GM23338 (cell line): ENCODE measurements at regions not wholly inside any gene's neighbourhood (a gene's known extent, or its start where the extent isn't known, plus 50 kb on each side); places are given as distances from the start of the nearest gene placed in this dataset.
A peak's percentile ranks its signal among the peaks of the same experiment; 100 is the strongest.

Source experiments
- ATAC-seq: fragments of 200-7000 bp; cut with Tn5 transposase; 3 replicates; pipeline ENCODE4 v1.9.1; 2020
- DNase-seq: peaks from one replicate; pipeline ENCODE4 v3.0.0-alpha.2; 2015; ENCODE audit warnings: low spot score
- H2AFZ ChIP-seq: fragments of 200-600 bp; sonication (generic); 2 replicates; pipeline ENCODE4 v1.8.0; 2016; ENCODE audit warnings: antibody characterized with exemption, mild to moderate bottlenecking, moderate library complexity
- H3F3A ChIP-seq: fragments of 200-600 bp; sonication (generic); replicated peaks from 2 replicates; pipeline ENCODE4 v1.8.0; 2017; ENCODE audit warnings: antibody characterized with exemption, mixed run types, low read depth
- H3K27ac ChIP-seq: fragments of 200-600 bp; sonication (generic); 2 replicates; pipeline ENCODE4 v1.6.1; 2016; ENCODE audit warnings: low read depth
- H3K27me3 ChIP-seq: fragments of 200-600 bp; sonication (generic); 2 replicates; pipeline ENCODE4 v1.8.0; 2016; ENCODE audit warnings: mild to moderate bottlenecking, mixed run types, moderate library complexity; ENCODE audit not compliant: insufficient read depth
- H3K36me3 ChIP-seq: fragments of 200-600 bp; sonication (generic); 2 replicates; pipeline ENCODE4 v1.8.0; 2016; ENCODE audit warnings: mild to moderate bottlenecking; ENCODE audit not compliant: insufficient read depth
- H3K4me1 ChIP-seq: fragments of 200-600 bp; sonication (generic); 2 replicates; pipeline ENCODE4 v1.8.0; 2016; ENCODE audit warnings: mild to moderate bottlenecking, moderate library complexity; ENCODE audit not compliant: insufficient read depth
- H3K4me2 ChIP-seq: fragments of 200-600 bp; sonication (generic); 2 replicates; pipeline ENCODE4 v1.7.1; 2017; ENCODE audit warnings: mixed run types
- H3K4me3 ChIP-seq: fragments of 200-600 bp; sonication (generic); 2 replicates; pipeline ENCODE4 v1.6.1; 2016; ENCODE audit warnings: mixed run types
- H3K79me2 ChIP-seq: fragments of 200-600 bp; sonication (generic); replicated peaks from 2 replicates; pipeline ENCODE4 v1.8.0; 2017; ENCODE audit warnings: mild to moderate bottlenecking; ENCODE audit not compliant: insufficient read depth
- H3K9me2 ChIP-seq: fragments of 200-600 bp; sonication (generic); 2 replicates; pipeline ENCODE4 v1.8.0; 2017; ENCODE audit not compliant: insufficient read depth
- H4K20me1 ChIP-seq: fragments of 200-600 bp; sonication (generic); replicated peaks from 2 replicates; pipeline ENCODE4 v1.8.0; 2017; ENCODE audit warnings: mild to moderate bottlenecking; ENCODE audit not compliant: insufficient read depth
- H3K27ac Mint-ChIP-seq: 2 replicates; pipeline ENCODE4 v1.8.0; 2020; ENCODE audit warnings: inconsistent platforms, mild to moderate bottlenecking, moderate library complexity, mixed read lengths
- H3K27me3 Mint-ChIP-seq: 3 replicates; pipeline ENCODE4 v1.8.0; 2022; ENCODE audit warnings: low read depth, mild to moderate bottlenecking, moderate library complexity, mixed read lengths, inconsistent platforms; ENCODE audit not compliant: insufficient read depth, poor library complexity
- H3K36me3 Mint-ChIP-seq: 3 replicates; pipeline ENCODE4 v1.8.0; 2021; ENCODE audit warnings: low read depth, mild to moderate bottlenecking, inconsistent platforms, moderate library complexity, mixed read lengths
- H3K4me1 Mint-ChIP-seq: 3 replicates; pipeline ENCODE4 v1.8.0; 2020; ENCODE audit warnings: mild to moderate bottlenecking, inconsistent platforms, mixed read lengths
- H3K4me3 Mint-ChIP-seq: 3 replicates; pipeline ENCODE4 v1.8.0; 2021; ENCODE audit warnings: moderate library complexity, mild to moderate bottlenecking, inconsistent platforms, mixed read lengths
- H3K9me3 Mint-ChIP-seq: 3 replicates; pipeline ENCODE4 v1.8.0; 2020; ENCODE audit warnings: moderate library complexity, mild to moderate bottlenecking, inconsistent platforms, mixed read lengths
- CREB1 ChIP-seq: fragments of 250-450 bp; sonication (Bioruptor Pico); IDR thresholded peaks from 2 replicates; pipeline ENCODE4 v1.5.0; 2020; ENCODE audit warnings: low read depth, mild to moderate bottlenecking, moderate library complexity
- EZH2 ChIP-seq: fragments of 200-600 bp; sonication (generic); IDR thresholded peaks from one replicate; pipeline ENCODE4 v1.8.0; 2017; ENCODE audit warnings: antibody characterized with exemption, mild to moderate bottlenecking, low read depth; ENCODE audit not compliant: unreplicated experiment
- EZH2phosphoT487 ChIP-seq: fragments of 200-600 bp; sonication (generic); IDR thresholded peaks from one replicate; pipeline ENCODE4 v1.8.1; 2018; ENCODE audit warnings: antibody characterized with exemption; ENCODE audit not compliant: unreplicated experiment
- JUNB ChIP-seq: IDR thresholded peaks from one replicate; pipeline ENCODE4 v1.6.1; 2016; ENCODE audit warnings: antibody characterized with exemption; ENCODE audit not compliant: unreplicated experiment
- NANOG ChIP-seq: IDR thresholded peaks from 2 replicates; pipeline ENCODE4 v1.6.1; 2016; ENCODE audit warnings: antibody characterized with exemption, borderline replicate concordance
- POLR2AphosphoS5 ChIP-seq: IDR thresholded peaks from 2 replicates; pipeline ENCODE4 v1.6.1; 2016; ENCODE audit warnings: antibody characterized with exemption, low read depth
- STAT1 ChIP-seq: IDR thresholded peaks from one replicate; pipeline ENCODE4 v1.6.1; 2016; ENCODE audit warnings: antibody characterized with exemption; ENCODE audit not compliant: unreplicated experiment
- ZNF114 ChIP-seq: fragments of 250-450 bp; sonication (Bioruptor Pico); IDR thresholded peaks from 2 replicates; pipeline ENCODE4 v1.5.0; 2020; ENCODE audit warnings: mild to moderate bottlenecking, moderate library complexity
- ZNF331 ChIP-seq: fragments of 250-450 bp; sonication (Bioruptor Pico); IDR thresholded peaks from 2 replicates; pipeline ENCODE4 v1.5.0; 2020; ENCODE audit warnings: low read depth, mild to moderate bottlenecking, moderate library complexity
- TF ChIP-seq, protein P1 (sequence below): fragments of 250-450 bp; sonication (Bioruptor Pico); IDR thresholded peaks from 2 replicates; pipeline ENCODE4 v1.5.0; 2020; ENCODE audit warnings: mild to moderate bottlenecking, moderate library complexity
- TF ChIP-seq, protein P2 (sequence below): IDR thresholded peaks from one replicate; pipeline ENCODE4 v1.6.1; 2018; ENCODE audit warnings: antibody characterized with exemption; ENCODE audit not compliant: unreplicated experiment
- TF ChIP-seq, protein P3 (sequence below): IDR thresholded peaks from 2 replicates; pipeline ENCODE4 v1.6.1; 2016; ENCODE audit warnings: antibody characterized with exemption
- TF ChIP-seq, protein P4 (sequence below), 2 experiments: fragments of 200-600 bp in 1 of 2; sonication (generic) in 1 of 2; conservative IDR thresholded peaks; 2 replicates each; pipeline versions ENCODE4 v1.5.1 to v1.6.1; 2016 to 2017; ENCODE audit warnings: antibody characterized with exemption in 2 of 2, low read depth in 2 of 2, mild to moderate bottlenecking in 2 of 2, moderate library complexity in 1 of 2

DNA sequence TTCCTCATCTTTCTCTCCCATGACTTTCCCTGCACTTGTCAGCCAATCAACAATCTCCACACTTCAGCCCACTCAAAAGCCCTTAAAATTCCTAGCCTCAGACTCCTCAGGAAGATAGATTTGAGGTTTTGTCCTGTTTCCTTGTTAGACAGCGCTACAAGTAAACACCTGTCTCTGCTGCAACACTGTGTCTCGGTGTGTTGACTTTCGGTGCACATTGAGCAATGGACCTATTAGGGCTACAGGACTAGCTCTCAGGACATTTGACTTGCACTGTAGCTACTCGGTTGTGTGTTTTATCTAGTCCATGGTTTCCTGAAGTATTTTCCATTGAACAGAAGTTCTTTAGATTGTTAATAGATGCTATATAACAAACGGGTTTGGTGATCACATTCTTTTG is 140.9 kb upstream of the XPO1 start:
- H3K27ac Mint-ChIP-seq = no peak overlapping the region
- Histone ChIP-seq H2AFZ (peak overlapping the region; percentile 80), H3K4me1 (no peaks in the 10 kb centered on the region), H3K36me3 (0 out of 2 replicates have a peak, but pooled peaks cover 8% of the 10 kb centered on the region), H3K9me2 (no peaks in the 10 kb centered on the region), H3K79me2 (no peaks in the 10 kb centered on the region), H3K27ac (no peak overlapping the region), H4K20me1 (no peaks in the 10 kb centered on the region), H3K4me2 (no peak overlapping the region), H3K4me3 (no peak overlapping the region), H3F3A (no peaks in the 10 kb centered on the region), H3K27me3 (no peaks in the 10 kb centered on the region)
- TF ChIP-seq, protein P1, sequence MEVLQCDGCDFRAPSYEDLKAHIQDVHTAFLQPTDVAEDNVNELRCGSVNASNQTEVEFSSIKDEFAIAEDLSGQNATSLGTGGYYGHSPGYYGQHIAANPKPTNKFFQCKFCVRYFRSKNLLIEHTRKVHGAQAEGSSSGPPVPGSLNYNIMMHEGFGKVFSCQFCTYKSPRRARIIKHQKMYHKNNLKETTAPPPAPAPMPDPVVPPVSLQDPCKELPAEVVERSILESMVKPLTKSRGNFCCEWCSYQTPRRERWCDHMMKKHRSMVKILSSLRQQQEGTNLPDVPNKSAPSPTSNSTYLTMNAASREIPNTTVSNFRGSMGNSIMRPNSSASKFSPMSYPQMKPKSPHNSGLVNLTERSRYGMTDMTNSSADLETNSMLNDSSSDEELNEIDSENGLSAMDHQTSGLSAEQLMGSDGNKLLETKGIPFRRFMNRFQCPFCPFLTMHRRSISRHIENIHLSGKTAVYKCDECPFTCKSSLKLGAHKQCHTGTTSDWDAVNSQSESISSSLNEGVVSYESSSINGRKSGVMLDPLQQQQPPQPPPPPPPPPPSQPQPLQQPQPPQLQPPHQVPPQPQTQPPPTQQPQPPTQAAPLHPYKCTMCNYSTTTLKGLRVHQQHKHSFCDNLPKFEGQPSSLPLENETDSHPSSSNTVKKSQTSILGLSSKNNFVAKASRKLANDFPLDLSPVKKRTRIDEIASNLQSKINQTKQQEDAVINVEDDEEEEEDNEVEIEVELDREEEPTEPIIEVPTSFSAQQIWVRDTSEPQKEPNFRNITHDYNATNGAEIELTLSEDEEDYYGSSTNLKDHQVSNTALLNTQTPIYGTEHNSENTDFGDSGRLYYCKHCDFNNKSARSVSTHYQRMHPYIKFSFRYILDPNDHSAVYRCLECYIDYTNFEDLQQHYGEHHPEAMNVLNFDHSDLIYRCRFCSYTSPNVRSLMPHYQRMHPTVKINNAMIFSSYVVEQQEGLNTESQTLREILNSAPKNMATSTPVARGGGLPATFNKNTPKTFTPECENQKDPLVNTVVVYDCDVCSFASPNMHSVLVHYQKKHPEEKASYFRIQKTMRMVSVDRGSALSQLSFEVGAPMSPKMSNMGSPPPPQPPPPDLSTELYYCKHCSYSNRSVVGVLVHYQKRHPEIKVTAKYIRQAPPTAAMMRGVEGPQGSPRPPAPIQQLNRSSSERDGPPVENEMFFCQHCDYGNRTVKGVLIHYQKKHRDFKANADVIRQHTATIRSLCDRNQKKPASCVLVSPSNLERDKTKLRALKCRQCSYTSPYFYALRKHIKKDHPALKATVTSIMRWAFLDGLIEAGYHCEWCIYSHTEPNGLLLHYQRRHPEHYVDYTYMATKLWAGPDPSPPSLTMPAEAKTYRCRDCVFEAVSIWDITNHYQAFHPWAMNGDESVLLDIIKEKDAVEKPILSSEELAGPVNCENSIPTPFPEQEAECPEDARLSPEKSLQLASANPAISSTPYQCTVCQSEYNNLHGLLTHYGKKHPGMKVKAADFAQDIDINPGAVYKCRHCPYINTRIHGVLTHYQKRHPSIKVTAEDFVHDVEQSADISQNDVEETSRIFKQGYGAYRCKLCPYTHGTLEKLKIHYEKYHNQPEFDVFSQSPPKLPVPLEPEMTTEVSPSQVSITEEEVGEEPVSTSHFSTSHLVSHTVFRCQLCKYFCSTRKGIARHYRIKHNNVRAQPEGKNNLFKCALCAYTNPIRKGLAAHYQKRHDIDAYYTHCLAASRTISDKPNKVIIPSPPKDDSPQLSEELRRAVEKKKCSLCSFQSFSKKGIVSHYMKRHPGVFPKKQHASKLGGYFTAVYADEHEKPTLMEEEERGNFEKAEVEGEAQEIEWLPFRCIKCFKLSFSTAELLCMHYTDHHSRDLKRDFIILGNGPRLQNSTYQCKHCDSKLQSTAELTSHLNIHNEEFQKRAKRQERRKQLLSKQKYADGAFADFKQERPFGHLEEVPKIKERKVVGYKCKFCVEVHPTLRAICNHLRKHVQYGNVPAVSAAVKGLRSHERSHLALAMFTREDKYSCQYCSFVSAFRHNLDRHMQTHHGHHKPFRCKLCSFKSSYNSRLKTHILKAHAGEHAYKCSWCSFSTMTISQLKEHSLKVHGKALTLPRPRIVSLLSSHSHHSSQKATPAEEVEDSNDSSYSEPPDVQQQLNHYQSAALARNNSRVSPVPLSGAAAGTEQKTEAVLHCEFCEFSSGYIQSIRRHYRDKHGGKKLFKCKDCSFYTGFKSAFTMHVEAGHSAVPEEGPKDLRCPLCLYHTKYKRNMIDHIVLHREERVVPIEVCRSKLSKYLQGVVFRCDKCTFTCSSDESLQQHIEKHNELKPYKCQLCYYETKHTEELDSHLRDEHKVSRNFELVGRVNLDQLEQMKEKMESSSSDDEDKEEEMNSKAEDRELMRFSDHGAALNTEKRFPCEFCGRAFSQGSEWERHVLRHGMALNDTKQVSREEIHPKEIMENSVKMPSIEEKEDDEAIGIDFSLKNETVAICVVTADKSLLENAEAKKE (CRISPR knock-in tag) = no peak
- TF ChIP-seq, protein P2, sequence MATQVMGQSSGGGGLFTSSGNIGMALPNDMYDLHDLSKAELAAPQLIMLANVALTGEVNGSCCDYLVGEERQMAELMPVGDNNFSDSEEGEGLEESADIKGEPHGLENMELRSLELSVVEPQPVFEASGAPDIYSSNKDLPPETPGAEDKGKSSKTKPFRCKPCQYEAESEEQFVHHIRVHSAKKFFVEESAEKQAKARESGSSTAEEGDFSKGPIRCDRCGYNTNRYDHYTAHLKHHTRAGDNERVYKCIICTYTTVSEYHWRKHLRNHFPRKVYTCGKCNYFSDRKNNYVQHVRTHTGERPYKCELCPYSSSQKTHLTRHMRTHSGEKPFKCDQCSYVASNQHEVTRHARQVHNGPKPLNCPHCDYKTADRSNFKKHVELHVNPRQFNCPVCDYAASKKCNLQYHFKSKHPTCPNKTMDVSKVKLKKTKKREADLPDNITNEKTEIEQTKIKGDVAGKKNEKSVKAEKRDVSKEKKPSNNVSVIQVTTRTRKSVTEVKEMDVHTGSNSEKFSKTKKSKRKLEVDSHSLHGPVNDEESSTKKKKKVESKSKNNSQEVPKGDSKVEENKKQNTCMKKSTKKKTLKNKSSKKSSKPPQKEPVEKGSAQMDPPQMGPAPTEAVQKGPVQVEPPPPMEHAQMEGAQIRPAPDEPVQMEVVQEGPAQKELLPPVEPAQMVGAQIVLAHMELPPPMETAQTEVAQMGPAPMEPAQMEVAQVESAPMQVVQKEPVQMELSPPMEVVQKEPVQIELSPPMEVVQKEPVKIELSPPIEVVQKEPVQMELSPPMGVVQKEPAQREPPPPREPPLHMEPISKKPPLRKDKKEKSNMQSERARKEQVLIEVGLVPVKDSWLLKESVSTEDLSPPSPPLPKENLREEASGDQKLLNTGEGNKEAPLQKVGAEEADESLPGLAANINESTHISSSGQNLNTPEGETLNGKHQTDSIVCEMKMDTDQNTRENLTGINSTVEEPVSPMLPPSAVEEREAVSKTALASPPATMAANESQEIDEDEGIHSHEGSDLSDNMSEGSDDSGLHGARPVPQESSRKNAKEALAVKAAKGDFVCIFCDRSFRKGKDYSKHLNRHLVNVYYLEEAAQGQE = no peak
- TF ChIP-seq EZH2 (no peak), EZH2phosphoT487 (no peak), NANOG (no peak), ZNF114 (CRISPR knock-in tag) (no peak), CREB1 (CRISPR knock-in tag) (no peak), JUNB (no peak), ZNF331 (CRISPR knock-in tag) (no peak), STAT1 (no peak), POLR2AphosphoS5 (no peak)
- TF ChIP-seq, protein P3, sequence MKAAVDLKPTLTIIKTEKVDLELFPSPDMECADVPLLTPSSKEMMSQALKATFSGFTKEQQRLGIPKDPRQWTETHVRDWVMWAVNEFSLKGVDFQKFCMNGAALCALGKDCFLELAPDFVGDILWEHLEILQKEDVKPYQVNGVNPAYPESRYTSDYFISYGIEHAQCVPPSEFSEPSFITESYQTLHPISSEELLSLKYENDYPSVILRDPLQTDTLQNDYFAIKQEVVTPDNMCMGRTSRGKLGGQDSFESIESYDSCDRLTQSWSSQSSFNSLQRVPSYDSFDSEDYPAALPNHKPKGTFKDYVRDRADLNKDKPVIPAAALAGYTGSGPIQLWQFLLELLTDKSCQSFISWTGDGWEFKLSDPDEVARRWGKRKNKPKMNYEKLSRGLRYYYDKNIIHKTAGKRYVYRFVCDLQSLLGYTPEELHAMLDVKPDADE = no peak
- TF ChIP-seq, protein P4, sequence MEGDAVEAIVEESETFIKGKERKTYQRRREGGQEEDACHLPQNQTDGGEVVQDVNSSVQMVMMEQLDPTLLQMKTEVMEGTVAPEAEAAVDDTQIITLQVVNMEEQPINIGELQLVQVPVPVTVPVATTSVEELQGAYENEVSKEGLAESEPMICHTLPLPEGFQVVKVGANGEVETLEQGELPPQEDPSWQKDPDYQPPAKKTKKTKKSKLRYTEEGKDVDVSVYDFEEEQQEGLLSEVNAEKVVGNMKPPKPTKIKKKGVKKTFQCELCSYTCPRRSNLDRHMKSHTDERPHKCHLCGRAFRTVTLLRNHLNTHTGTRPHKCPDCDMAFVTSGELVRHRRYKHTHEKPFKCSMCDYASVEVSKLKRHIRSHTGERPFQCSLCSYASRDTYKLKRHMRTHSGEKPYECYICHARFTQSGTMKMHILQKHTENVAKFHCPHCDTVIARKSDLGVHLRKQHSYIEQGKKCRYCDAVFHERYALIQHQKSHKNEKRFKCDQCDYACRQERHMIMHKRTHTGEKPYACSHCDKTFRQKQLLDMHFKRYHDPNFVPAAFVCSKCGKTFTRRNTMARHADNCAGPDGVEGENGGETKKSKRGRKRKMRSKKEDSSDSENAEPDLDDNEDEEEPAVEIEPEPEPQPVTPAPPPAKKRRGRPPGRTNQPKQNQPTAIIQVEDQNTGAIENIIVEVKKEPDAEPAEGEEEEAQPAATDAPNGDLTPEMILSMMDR (conservative IDR thresholded peaks at IDR 0.05; ENCODE audit: low read depth in 2 of 2) = no peak
- H3K36me3 Mint-ChIP-seq = peaks cover 10% of the 10 kb centered on the region; the same call in 1 of the 3 replicates
- no peaks in the 10 kb centered on the region for H3K4me1 Mint-ChIP-seq
- peaks cover 22% of the 10 kb centered on the region for H3K9me3 Mint-ChIP-seq
- ATAC-seq (no peak), DNase-seq (no peak)
- no peak overlapping the region for H3K4me3 Mint-ChIP-seq
- peaks cover 3% of the 10 kb centered on the region for H3K27me3 Mint-ChIP-seq
